Islet precursor cell (in vitro differentiated cells): ENCODE measurements at regions not wholly inside any gene's neighbourhood (a gene's known extent, or its start where the extent isn't known, plus 50 kb on each side); places are given as distances from the start of the nearest gene placed in this dataset.
"Not testable (repeated sequence)": the region's sequence is repeated elsewhere in the genome, so short reads cannot be mapped to it uniquely, and the experiment has no call there.

Experiments
- DNase-seq: peaks from one replicate; pipeline ENCODE4 v3.0.0-alpha.2; 2018

DNA sequence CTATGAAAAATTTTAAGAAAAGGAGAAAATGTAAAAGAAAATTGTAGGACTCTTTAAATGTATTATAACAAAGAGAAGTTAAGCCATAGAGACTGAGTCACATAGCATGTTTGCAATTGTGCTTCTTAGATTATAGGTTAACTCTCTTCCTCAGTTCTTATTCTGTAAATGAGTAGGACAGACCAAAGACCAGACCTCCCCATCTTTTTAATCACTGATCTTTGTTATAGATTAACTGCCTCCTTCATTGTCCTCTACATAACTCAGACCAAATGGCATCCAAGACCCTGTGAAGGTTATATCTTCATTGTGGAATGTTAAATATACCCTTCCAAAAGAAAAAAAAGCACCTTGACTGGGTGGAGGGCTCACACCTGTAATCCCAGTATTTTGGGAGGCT, 316.9 kb upstream of the LRRTM4 start:
- DNase-seq: no peak

DNA sequence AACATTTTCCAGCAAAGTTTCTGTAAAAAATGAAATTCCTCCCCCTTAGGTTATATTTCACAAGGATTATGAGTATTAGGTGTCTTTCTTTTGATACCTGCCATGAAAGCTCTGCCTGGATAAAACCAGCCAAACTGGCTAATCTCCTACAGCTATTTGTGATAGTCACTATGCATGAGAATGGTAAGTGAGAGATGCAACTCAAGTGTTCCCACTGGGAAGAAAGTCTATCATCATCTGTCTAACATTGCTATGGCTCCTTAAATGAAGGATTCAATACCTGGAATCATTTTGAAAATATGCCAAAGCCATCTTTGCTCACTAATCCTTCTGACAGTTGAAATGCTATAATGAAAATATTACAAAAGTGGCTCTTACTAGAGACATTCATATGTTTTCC, 339.9 kb upstream of the LRRTM4 start:
- no peak for DNase-seq

DNA sequence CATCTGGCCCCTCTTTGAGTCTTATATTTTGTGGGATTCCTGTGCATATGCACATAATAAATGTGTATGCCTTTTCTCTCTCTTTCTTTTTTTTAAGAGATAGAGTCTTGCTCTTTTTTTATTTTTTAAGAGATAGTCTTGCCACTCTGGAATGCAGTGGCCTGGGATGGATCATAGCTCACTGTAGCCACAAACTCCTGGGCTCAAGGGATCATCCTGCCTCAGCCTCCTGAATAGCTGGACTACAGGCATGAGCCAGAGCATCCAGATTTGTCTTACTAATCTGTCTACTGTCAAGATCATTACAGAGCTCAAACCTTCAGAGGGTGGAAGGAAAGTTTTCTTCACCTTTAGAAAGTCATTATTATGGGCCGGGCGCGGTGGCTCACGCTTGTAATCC, 342.2 kb upstream of the LRRTM4 start:
- peak; percentile 57 for DNase-seq

DNA sequence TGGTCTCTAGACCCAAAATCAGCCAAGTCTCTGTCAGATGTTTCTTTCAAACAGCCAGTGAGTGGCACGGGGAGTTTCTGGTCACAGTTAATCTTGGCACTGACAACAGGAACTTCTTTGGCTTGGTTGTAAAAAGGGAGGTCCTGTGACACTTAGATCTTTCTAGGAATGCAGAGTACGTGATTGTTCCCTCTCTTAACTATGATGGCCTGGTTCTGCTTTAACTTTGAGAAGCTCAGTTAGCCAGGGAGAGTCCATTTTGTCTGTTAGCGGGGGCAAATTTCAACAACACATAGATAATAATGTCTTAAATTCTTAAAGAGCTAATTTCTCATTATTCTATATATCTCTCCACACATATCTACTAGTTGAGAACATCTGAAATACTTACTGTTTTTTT, 344.5 kb upstream of the LRRTM4 start:
- DNase-seq: no peak

DNA sequence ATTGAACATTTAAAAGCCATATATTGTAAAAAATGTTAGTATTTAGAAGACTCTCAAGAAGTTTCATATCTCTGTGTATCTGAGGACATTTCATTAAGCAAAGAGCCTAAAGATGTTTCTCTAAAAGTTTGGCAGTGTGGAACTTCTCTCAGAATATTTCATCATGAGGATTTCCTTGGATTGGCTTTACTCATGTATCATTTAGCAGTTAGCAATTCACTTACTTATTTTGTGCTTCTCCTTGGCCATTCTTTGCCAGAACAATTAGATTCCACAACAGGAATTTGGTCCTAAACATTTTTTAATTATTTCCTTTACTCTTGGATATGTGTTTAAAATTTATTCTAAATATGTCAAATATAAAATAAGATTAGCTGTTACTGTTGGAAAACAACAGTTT, 345.0 kb upstream of the LRRTM4 start:
- no peak for DNase-seq

DNA sequence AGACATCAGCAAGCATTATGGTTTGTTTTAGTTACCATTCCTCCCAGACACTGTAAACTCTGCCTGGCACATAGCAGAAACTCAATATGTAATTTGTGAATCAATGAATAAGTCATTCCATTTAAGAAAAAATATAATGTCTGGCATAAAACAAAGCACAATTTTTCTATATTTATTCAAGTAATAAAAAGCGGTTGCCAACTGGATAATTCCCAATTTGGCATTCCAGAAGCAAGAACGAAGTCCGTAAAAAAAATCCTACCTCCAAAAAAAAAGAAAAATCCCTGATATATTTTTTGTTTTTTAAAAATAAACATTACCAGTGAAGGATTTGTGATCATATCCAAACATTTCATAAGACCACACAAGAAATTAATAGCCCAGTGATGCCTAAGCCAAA, 351.3 kb upstream of the LRRTM4 start:
- no peak for DNase-seq

DNA sequence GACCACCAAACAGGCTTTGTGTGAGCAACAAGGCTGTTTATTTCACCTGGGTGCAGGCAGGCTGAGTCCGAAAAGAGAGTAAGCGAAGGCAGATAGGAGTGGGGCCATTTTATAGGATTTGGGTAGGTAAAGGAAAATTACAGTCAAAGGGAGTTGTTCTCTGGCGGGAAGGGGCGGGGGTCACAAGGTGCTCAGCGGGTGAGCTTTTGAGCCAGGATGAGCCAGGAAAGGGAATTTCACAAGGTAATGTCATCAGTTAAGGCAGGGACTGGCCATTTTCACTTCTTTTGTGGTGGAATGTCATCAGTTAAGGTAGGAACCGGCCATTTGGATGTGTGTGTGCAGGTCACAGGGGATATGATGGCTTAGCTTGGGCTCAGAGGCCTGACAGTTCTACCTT, 378.0 kb upstream of the LRRTM4 start:
- DNase-seq: not testable (repeated sequence)

DNA sequence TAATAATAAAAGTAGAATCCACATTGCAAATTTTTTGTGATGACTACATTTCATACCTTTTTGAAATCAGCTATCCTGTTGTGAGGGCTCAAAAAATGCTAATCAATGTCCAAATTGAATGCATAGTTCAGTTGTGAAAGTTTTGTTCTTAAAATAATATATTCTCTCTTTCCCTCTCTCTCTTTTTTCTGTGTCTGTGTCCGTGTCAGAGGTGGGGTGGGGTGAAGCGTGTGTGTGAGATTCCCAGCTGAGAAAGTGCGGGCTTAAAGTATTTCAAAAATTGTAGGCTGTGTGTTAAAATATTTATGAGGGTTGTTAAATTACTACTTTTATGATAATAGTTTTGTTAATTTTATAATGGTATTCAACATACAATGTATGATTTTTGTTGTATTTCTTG, 388.0 kb upstream of the LRRTM4 start:
- DNase-seq: no peak

DNA sequence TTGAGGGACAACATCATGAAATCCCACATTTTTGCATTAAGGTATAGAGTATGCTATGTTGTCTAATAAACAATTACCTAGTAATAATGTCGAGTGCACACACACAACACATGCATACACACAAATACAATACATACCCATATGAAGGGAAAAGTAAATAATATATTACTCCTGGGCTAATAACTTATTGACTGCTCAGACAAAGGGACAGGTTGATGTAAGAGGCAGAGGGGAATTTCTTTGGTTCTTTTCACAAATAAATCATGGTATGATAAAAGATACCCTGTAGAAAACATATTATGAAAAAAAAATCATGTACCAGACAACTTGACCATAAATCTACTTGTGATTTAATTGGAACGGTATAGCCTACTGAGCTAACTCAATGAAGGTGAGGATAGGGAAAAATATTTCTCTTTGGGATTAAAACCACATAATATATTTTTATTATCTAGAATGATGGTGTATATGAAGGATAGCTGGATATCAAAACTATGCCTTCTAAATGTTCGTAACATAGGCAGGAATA, 398.7 kb upstream of the LRRTM4 start:
- DNase-seq: no peak

DNA sequence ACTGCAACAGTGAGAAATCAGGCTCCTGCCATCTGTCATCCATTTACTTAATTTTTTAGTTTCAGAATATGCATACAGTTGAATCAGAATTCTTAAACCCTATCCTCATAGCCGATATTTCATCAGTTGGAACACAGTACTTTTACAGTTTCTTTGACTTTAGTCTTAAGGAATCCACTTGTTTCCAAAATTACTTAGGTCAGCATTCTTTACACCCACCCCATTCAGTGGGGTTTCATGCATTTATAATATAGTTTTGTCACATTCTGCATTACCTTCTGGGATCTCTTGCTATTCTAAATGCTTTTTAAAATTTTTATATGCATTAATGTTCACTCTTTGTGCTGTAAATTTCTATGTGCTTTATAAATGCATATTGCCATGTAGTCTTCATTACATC, 400.4 kb upstream of the LRRTM4 start:
- no peak for DNase-seq

DNA sequence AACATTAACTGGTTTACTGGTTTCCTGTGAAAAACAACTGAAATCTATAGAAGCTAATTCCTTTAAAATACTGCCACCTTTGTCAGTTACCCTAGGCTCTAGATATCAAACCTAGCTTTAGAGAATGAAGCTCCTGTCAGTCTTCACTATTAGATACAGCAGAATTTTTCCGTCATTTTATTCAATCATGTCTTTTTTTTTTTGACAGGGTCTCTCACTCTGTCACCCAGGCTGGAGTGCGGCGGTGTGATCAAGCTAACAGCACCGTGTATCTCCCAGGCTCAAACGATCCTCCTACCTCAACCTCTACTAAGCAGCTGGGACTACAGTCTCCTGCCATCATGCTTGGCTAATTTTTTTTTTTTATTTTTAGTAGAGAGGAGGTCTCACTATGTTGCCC, 415.2 kb upstream of the LRRTM4 start:
- no peak for DNase-seq

DNA sequence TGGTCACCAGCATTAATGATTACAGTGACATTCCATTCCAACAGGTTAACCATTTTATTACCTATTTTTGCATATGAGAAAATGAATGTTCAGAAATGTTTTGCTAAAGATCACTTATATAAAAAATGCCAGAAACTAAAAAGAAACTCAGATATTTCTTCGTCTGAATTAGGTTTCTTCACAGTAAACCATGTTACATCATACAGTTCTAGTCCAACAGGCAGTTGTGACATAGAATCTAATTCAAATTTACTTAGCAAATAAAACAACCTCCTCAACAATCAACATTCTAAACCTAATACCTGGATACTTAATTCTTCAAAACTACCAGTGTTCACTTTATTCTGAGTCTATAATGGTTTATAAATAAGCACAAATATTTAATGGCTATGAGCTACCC, 416.3 kb upstream of the LRRTM4 start:
- no peak for DNase-seq

DNA sequence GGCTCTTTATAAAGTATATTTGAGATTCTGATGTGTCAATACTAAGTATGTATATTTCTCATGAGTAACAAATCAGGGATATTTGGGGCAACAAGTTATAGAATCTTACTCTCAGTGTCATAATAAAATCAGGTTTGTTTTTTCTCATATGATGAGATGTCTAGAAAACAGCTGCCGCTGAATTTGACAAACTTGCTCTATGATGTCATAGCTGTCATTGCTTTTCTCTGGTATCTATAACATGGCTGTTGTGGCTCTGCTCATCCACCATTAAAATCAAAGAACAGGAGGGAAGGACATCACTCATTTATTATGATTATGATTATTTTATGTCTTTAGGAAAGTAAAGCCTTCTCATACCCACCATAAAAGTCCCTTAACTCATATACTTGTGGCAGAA, 417.2 kb upstream of the LRRTM4 start:
- no peak for DNase-seq

DNA sequence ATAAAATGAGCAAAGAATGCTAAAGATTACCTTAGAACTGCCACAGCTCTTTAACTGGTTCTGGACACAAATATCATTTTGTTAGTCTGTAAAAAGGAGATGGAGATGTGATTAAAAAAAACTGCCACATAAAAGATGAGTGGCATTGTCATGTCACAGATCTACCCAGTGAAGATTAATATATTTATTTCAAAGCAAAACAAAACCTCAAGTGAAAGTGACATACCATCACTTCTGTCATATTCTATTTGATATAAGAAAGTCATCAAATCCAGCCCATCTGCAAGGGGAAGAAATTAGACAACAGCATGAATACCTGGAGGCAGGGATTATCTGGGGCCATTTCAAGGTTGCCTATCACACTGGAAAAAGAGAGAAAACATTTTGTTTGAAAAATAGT, 417.6 kb upstream of the LRRTM4 start:
- no peak for DNase-seq

DNA sequence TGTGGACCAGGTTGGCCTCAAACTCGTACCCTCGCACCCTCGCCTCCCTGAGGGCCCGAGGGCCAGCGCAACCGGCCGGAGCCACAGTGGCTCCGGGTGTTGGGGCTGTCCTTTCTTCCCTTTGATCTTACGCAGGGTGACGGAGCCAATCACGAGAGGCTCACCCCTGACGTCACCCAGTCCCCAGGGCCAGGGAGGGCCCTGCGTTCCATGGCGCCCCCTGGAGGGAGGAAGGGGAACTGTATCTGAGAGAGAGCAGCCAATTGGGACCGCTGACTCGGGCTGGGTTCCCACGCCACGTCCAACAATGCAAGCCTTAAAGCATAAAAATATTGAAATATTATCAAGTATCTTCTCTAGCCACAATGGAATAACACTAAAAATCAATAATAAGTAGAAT, 432.8 kb upstream of the LRRTM4 start:
- DNase-seq: no peak

DNA sequence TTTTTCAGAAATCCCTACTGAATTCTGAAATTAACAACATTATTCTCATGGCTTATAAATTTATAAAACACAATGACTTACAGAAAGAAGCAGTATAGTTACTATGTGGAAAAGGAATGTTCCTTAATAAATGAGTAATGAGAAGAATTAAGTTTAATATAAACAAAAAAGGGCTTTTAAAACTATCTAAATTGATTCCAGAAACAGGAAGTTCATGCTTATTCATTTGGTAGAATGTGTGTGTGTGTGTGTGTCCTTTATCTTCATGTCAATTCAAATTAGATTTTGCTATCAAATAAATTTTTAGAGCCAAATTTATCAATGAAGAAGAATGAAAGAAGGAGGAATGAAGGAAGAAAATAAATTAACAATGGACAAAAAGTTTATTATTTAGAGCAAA, 440.8 kb upstream of the LRRTM4 start:
- DNase-seq: no peak

DNA sequence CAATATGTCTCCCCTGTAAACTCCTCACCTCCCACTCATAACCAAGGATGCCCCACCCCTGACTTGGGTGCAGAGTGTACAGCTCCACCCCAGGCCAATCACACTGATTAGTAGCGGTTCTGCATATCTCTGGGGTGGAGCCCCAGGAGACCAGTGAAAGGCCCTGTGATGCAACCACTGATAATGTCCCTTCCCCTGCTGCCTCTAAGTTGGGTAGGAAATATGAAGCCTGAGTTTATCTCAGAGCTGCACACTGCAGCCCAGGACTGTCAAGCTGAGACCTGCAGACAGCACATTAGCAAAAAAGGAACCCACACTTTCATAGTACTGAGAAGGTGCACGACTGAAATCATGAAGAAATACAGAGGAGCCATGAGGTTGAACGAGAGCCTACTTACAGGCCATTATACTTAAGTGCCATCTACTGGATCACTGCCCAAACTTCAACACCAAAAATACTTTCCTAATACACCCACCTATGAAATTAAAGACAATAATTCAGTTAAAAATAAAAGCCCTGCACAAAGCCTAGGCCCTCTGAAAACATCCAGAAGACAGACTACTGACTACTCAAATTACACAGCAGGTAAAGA, 455.4 kb upstream of the LRRTM4 start:
- DNase-seq: no peak

DNA sequence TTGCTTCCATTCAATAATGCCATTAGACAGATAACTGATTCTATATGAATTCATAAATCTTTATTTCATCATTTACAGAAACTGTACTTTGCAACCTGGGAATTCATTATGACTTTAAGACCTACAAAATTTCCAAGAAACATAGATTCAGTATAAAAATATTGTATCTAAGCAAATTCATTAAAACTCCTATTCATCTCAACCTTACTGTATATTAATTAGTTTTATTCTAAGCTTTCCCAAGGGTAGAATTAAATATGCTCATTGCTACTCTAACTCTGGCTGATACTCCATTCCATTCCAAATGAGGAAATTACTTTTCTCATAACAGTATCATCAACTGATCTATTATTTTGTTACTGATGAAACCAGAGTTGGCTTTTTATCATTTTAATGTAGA, 473.0 kb upstream of the LRRTM4 start:
- no peak for DNase-seq

DNA sequence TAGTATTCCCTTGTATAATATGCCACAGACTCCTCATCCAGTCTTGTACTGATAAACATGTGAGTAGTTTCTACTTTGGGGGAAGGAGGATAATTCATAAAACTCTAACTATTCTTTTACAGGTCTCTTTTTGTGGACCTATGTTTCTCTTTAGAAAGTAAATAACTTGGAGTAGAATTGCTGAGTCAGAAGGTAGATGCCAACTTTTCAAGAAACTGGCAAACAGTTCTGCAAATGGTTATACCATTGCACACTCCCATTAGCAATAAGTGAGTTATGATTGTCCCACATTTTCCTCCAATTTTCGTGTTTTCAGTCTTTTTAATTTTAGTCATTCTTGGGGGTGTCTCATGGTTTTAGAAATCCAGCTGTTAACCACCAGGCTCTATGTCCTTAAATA, 477.2 kb upstream of the LRRTM4 start:
- no peak for DNase-seq

DNA sequence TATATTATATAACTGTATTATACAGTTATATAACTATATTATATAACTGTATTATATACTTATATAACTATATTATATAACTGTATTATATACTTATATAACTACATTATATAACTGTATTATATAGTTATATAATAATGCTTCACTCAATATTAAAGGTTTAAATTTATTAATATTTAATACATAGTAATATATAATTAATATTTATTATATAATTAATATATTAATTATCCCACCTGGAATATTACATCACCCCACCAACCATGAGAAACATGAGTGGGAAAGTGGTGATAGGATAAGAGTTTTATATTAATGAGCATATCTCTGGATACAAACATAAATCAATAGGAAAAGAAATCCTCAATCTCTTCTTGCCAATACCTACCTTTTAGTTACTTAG, 487.1 kb upstream of the LRRTM4 start:
- no peak for DNase-seq

DNA sequence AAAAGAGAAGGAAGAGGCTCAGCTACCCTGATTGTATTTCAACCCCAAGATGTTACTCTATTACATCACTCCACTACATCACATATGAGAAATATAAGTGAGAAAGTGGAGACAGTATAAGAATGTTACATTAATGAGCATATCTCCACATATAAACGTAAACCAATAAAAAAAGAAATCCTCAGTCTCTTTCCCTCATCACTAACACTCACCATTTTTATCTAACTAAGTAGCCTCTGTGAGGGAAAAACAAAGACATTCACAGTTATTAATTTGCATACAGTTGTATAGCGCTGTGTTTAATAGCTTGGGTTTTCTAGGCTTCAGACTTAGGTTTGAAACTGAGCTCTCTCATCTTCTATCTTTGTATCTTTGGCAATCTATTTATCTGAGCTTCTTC, 489.1 kb upstream of the LRRTM4 start:
- DNase-seq: no peak

DNA sequence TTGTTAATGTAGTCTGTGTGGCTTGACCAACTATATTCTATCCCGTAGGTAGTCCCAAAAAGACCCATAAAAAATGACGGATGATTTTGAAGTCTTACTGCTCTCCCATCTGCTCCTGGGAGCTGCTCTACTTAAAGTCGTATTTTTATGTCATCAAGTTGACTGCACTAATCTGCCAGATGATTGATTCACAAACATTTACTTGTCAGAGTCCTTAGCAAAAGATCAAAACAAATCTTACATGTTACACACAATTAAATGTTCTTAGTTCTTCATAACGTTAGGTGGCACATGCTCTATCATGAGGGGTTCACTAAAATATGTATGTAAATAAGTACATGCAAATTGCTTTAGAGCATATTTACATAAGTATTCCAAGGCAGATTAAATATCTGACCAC, 498.3 kb upstream of the LRRTM4 start:
- DNase-seq: no peak

DNA sequence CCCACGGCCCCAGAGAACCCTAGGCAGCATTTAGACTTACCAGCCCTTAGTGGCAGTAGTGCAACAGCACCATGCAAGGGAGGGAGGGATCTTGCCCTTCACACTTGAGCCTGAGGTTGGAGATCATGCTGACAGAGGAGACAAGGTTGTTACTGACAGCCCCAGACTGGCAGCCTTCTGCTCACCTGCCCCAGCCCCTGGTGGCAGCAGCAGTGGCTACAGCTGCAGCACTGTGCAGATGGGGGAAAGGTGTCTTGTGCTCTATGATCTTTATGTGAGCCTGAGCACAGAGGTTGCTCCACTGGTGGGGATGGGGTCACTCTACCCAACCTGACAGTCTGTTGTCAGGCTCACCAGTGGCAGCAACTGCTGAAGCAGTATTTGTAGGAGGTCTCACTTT, 501.2 kb upstream of the LRRTM4 start:
- DNase-seq: no peak

DNA sequence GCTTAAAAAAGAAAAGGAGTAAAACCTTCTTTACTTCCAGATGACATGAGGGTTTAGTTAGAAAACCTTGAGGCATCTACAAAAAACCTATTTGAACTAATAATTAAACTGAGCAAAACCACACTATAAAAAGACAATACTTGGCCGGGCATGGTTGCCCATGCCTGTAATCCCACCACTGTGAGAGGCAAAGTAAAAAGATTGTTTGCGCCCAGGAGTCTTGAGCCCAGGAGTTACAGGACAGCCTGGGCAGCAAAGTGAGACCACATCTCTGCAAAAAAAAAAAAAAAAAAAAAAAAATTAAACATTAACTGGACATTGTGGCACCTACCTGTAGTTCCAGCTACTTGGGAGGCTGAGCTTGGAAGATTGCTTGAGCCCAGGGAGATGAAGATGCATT, 502.8 kb upstream of the LRRTM4 start:
- no peak for DNase-seq

DNA sequence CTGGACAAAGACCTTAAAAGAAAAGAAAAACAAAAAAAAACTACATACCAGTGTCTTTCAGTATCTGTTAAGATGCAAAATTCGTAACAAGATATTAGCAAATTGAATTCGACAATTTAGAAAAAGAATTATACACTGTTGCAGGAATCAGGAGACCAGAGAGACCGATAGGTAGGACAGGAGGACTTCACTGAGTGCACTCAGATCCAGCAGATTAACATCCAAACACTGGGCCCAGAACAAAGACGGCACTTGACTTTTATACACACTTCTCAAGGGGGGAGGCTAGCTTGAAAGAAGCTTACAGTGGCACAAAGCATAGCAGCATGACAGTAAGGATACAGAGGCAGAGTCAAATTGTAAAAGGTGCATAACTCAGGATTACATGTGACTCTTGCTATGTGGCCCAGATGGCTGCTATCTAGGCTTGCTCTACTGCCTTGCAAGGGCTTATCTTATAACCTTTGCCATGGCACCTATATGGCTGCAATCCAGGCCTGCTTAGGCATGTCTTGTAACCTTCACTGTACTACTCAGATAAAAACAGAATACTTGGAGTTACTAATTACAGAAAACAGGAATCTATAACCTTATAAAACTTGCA, 507.3 kb upstream of the LRRTM4 start:
- no peak for DNase-seq
